Naive thymus-derived CD4-positive, alpha-beta T cell (primary cell): ENCODE measurements at regions not wholly inside any gene's neighbourhood (a gene's known extent, or its start where the extent isn't known, plus 50 kb on each side); places are given as distances from the start of the nearest gene placed in this dataset.
"Not testable (repeated sequence)": the region's sequence is repeated elsewhere in the genome, so short reads cannot be mapped to it uniquely, and the experiment has no call there.

Source experiments
- ATAC-seq: fragments of 150-1000 bp; cut with Tn5 transposase; 2 replicates; pipeline ENCODE4 v1.10.0; 2021; ENCODE audit warnings: mild to moderate bottlenecking, moderate library complexity
- CTCF ChIA-PET: fragments of 350-600 bp; sonication (Branson Sonifier 250); formaldehyde crosslinking; loops from one replicate; lab custom pipeline; 2021; ENCODE audit warnings: antibody characterized with exemption; lab: Charles Lee
- POLR2A ChIA-PET: fragments of 350-600 bp; sonication (Branson Sonifier 250); formaldehyde crosslinking; loops from one replicate; lab custom pipeline; 2021; ENCODE audit warnings: antibody characterized with exemption, inconsistent platforms; lab: Charles Lee
- DNase-seq, 9 donors: peaks; one replicate each; pipeline versions ENCODE4 v3.0.0 to v3.0.0-alpha.2; 2020 to 2022; ENCODE audit warnings: mixed read lengths in 1 of 9
- H3K27ac ChIP-seq: one replicate; pipeline ENCODE4 v1.7.0; 2013; ENCODE audit warnings: mild to moderate bottlenecking, low read depth, low read length, moderate library complexity
- H3K27me3 ChIP-seq, 2 donors: one replicate each; pipeline ENCODE4 v1.7.0; 2013; ENCODE audit warnings: low read length in 2 of 2, mild to moderate bottlenecking in 2 of 2, moderate library complexity in 2 of 2; ENCODE audit not compliant: control insufficient read depth in 2 of 2, insufficient read depth in 2 of 2
- H3K36me3 ChIP-seq, 3 experiments: 1 replicate in 2 of 3; 2 replicates in 1 of 3; pipeline ENCODE4 v1.7.0; 2013; ENCODE audit warnings: low read length in 3 of 3, mild to moderate bottlenecking in 3 of 3, moderate library complexity in 1 of 3; ENCODE audit not compliant: insufficient read depth in 3 of 3, control insufficient read depth in 2 of 3
- H3K4me1 ChIP-seq, 2 donors: one replicate each; pipeline ENCODE4 v1.7.0; 2013; ENCODE audit warnings: low read length in 2 of 2, mild to moderate bottlenecking in 2 of 2, moderate library complexity in 1 of 2; ENCODE audit not compliant: control insufficient read depth in 2 of 2, insufficient read depth in 2 of 2
- H3K4me3 ChIP-seq: 2 replicates; pipeline ENCODE4 v1.7.0; 2013; ENCODE audit warnings: mild to moderate bottlenecking, low read length
- H3K9me3 ChIP-seq, 3 experiments: 1 replicate in 2 of 3; 2 replicates in 1 of 3; pipeline ENCODE4 v1.7.0; 2013; ENCODE audit warnings: low read length in 3 of 3; ENCODE audit not compliant: control insufficient read depth in 2 of 3
- H3K27ac Mint-ChIP-seq, 9 donors: one replicate each; pipeline ENCODE4 v1.8.0; 2020 to 2022; ENCODE audit warnings: mixed read lengths in 9 of 9, mild to moderate bottlenecking in 8 of 9, moderate library complexity in 5 of 9, inconsistent platforms in 2 of 9
- H3K27me3 Mint-ChIP-seq, 5 donors: one replicate each; pipeline ENCODE4 v1.8.0; 2021 to 2022; ENCODE audit warnings: mixed read lengths in 5 of 5, mild to moderate bottlenecking in 1 of 5
- H3K36me3 Mint-ChIP-seq, 5 donors: one replicate each; pipeline ENCODE4 v1.8.0; 2020 to 2022; ENCODE audit warnings: mixed read lengths in 5 of 5, mild to moderate bottlenecking in 3 of 5, inconsistent platforms in 1 of 5
- H3K4me1 Mint-ChIP-seq, 7 donors: one replicate each; pipeline ENCODE4 v1.8.0; 2020 to 2022; ENCODE audit warnings: mixed read lengths in 7 of 7, mild to moderate bottlenecking in 3 of 7, inconsistent platforms in 1 of 7
- H3K4me3 Mint-ChIP-seq, 10 donors: one replicate each; pipeline ENCODE4 v1.8.0; 2020 to 2022; ENCODE audit warnings: mild to moderate bottlenecking in 10 of 10, mixed read lengths in 10 of 10, moderate library complexity in 6 of 10, inconsistent platforms in 2 of 10
- H3K9me3 Mint-ChIP-seq, 11 donors: one replicate each; pipeline ENCODE4 v1.8.0; 2020 to 2022; ENCODE audit warnings: mixed read lengths in 11 of 11, mild to moderate bottlenecking in 4 of 11, inconsistent platforms in 1 of 11, moderate library complexity in 1 of 11
- intact Hi-C, 2 donors: fragments of 100-400 bp; cut with micrococcal nuclease; formaldehyde crosslinking; loops; one replicate each; pipeline ENCODE4 v1.15.1; 2023

DNA sequence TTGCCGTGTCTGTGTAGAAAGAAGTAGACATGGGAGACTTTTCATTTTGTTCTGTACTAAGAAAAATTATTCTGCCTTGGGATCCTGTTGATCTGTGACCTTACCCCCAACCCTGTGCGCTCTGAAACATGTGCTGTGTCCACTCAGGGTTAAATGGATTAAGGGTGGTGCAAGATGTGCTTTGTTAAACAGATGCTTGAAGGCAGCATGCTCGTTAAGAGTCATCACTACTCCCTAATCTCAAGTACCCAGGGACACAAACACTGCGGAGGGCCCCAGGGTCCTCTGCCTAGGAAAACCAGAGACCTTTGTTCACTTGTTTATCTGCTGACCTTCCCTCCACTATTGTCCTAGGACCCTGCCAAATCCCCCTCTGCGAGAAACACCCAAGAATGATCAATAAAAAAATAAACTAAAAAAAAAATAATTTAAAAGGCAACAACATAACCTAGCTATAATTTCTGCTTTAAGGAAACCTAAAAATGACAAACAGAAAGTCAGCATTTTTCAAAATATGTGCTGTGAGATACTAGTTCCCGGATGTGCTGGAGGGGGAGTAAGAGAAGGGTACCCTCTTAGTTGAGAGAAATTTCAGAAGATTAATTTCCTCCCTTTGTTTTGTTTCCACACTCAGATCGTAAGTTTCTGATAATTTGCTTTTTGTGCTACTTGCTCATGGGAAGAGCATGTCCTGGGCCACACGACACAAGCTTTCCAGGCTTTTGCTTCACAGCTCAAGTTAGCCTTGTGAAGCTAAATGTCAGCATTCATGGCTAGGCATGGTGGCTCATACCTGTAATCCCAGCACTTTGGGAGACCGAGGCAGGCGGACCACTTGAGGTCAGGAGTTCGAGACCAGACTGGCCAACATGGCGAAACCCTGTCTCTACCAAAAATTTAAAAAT lies 64.7 kb upstream of the CAPRIN1 start:
- H3K27me3 ChIP-seq, H3K27me3 Mint-ChIP-seq, H3K4me3 ChIP-seq, H3K9me3 ChIP-seq, H3K36me3 Mint-ChIP-seq, H3K27ac ChIP-seq, ATAC-seq, H3K4me1 ChIP-seq, H3K36me3 ChIP-seq, H3K9me3 Mint-ChIP-seq, DNase-seq, H3K4me3 Mint-ChIP-seq, H3K27ac Mint-ChIP-seq: not testable (repeated sequence)
- intact Hi-C loops, result loop anchor here in 1 of 2 donors (5.0 kb wide), 1 partner anchor 180 kb away; no protein-coding TSS in a partner anchor
- peaks cover 0 to 11% (median 9%) of the 10 kb centered on the region in 7 donors for H3K4me1 Mint-ChIP-seq
- CTCF ChIA-PET, result interaction anchor here (0.7 to 1.8 kb wide), 5 partner anchors 10 to 1666 kb away, joined by 3 to 8 read pairs (median 4); no protein-coding TSS in a partner anchor
- POLR2A ChIA-PET, result interaction anchor here (0.9 kb wide), 1 partner anchor 14 kb away, joined by 3 read pairs; no protein-coding TSS in a partner anchor

DNA sequence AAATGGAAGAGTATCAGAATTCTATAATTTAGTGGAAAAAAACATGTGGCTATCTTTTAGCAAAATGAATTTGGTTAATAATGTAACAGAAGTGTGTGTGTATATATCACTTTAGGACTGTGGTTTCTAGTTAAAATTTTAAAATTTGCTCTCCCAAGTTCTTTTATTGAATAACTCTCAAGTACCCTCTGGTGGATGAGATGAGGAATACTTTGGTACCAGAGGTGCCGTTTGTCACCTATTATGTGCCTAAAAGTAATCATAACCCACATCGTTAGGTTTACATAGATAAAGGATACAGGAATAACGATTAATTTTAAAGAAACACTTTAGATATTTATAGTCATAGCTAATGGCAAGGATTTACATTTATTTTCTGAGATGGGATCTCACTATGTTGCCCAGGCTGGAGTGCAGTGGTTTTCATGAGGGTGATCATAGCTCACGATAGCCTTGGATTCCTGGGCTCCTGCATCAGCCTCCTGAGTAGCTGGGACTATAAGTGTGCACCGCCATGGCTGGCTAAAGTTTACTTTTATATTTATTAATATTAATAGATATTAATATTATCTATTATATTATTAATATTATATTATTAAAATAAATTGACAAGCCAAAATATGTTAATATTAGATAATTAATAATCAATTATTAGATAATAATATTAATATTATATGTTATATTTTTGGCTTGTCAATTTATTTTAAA lies 66.7 kb upstream of the CAPRIN1 start:
- no peaks in the 10 kb centered on the region for H3K36me3 ChIP-seq
- ATAC-seq, result no peak
- Mint-ChIP-seq H3K27me3 (peaks cover 0 to 12% (median 7%) of the 10 kb centered on the region in 5 donors), H3K9me3 (peaks cover 0 to 2% (median 0%) of the 10 kb centered on the region in 11 donors), H3K27ac (no peak overlapping the region), H3K4me3 (no peak overlapping the region), H3K36me3 (no peaks in the 10 kb centered on the region), H3K4me1 (no peaks in the 10 kb centered on the region)
- no peak for DNase-seq
- POLR2A ChIA-PET, result no interaction called here
- H3K27me3 ChIP-seq, result no peaks in the 10 kb centered on the region
- H3K9me3 ChIP-seq, result no peaks in the 10 kb centered on the region
- no peak overlapping the region for H3K4me3 ChIP-seq
- CTCF ChIA-PET, result no interaction called here
- intact Hi-C loops, result loop anchor here in 1 of 2 donors (5.0 kb wide), 1 partner anchor 178 kb away; no protein-coding TSS in a partner anchor
- no peak overlapping the region for H3K27ac ChIP-seq
- no peaks in the 10 kb centered on the region for H3K4me1 ChIP-seq

- H3K27ac ChIP-seq, result no peak overlapping the region
- peaks cover 0 to 2% (median 0%) of the 10 kb centered on the region in 11 donors for H3K9me3 Mint-ChIP-seq
- H3K27ac Mint-ChIP-seq, result no peak overlapping the region
- ChIA-PET POLR2A (no interaction called here), CTCF (no interaction called here)
- H3K36me3 Mint-ChIP-seq, result no peaks in the 10 kb centered on the region
- no peaks in the 10 kb centered on the region for H3K27me3 ChIP-seq
- no peaks in the 10 kb centered on the region for H3K4me1 ChIP-seq
- no peak for ATAC-seq
- H3K27me3 Mint-ChIP-seq, result peaks cover 5 to 15% (median 10%) of the 10 kb centered on the region in 5 donors
- DNase-seq, result no peak
- no peaks in the 10 kb centered on the region for H3K36me3 ChIP-seq
- no peak overlapping the region for H3K4me3 Mint-ChIP-seq
- intact Hi-C loops, result no loop called here
- H3K4me3 ChIP-seq, result no peak overlapping the region
- no peaks in the 10 kb centered on the region for H3K9me3 ChIP-seq
- H3K4me1 Mint-ChIP-seq, result no peaks in the 10 kb centered on the region
Observed at GRCh38 chr11:33982661-33983060, 68.9 kb upstream of the CAPRIN1 start.

- POLR2A ChIA-PET, result no interaction called here
- H3K27ac ChIP-seq, result no peak overlapping the region
- ATAC-seq (no peak), DNase-seq (no peak)
- H3K36me3 ChIP-seq, result no peaks in the 10 kb centered on the region
- H3K27me3 ChIP-seq, result no peaks in the 10 kb centered on the region
- Mint-ChIP-seq H3K36me3 (no peaks in the 10 kb centered on the region), H3K27me3 (peaks cover 5 to 15% (median 10%) of the 10 kb centered on the region in 5 donors), H3K4me3 (no peak overlapping the region), H3K9me3 (peaks cover 0 to 2% (median 0%) of the 10 kb centered on the region in 11 donors), H3K27ac (peak overlapping the region in 1 of 9 donors; percentile 4), H3K4me1 (no peaks in the 10 kb centered on the region)
- H3K9me3 ChIP-seq, result no peaks in the 10 kb centered on the region
- no peak overlapping the region for H3K4me3 ChIP-seq
- H3K4me1 ChIP-seq, result no peaks in the 10 kb centered on the region
- CTCF ChIA-PET, result no interaction called here
- intact Hi-C loops, result no loop called here
Observed at GRCh38 chr11:33980897-33981296, 70.6 kb upstream of the CAPRIN1 start.

GRCh38 chr11:33978376-33978775 lies 73.2 kb upstream of the CAPRIN1 start:
- Mint-ChIP-seq H3K9me3 (no peaks in the 10 kb centered on the region), H3K27ac (no peak overlapping the region), H3K36me3 (no peaks in the 10 kb centered on the region), H3K4me1 (no peaks in the 10 kb centered on the region), H3K4me3 (no peak overlapping the region), H3K27me3 (peaks cover 6 to 19% (median 7%) of the 10 kb centered on the region in 5 donors)
- Histone ChIP-seq H3K9me3 (no peaks in the 10 kb centered on the region), H3K4me3 (no peak overlapping the region), H3K36me3 (no peaks in the 10 kb centered on the region), H3K27ac (no peak overlapping the region), H3K27me3 (no peaks in the 10 kb centered on the region), H3K4me1 (no peaks in the 10 kb centered on the region)
- ChIA-PET CTCF (interaction anchor here (0.5 to 1.6 kb wide), 2 partner anchors 12 to 13 kb away, joined by 3 to 4 read pairs; no protein-coding TSS in a partner anchor), POLR2A (no interaction called here)
- no peak for ATAC-seq
- DNase-seq, result no peak
- intact Hi-C loops, result no loop called here

GRCh38 chr11:33977676-33978075 lies 73.9 kb upstream of the CAPRIN1 start:
- CTCF ChIA-PET, result interaction anchor here (0.5 to 1.6 kb wide), 2 partner anchors 11 to 14 kb away, joined by 3 to 4 read pairs; no protein-coding TSS in a partner anchor
- no peaks in the 10 kb centered on the region for H3K27me3 ChIP-seq
- POLR2A ChIA-PET, result no interaction called here

More at GRCh38 chr11:33977676-33978075, 73.9 kb upstream of the CAPRIN1 start:
- H3K4me3 ChIP-seq, result no peak overlapping the region
- DNase-seq (no peak), ATAC-seq (no peak)
- no peak overlapping the region for H3K27ac ChIP-seq
- no peak overlapping the region for H3K4me3 Mint-ChIP-seq
- no peaks in the 10 kb centered on the region for H3K4me1 ChIP-seq
- intact Hi-C loops, result no loop called here
- H3K27me3 Mint-ChIP-seq, result peaks cover 6 to 19% (median 7%) of the 10 kb centered on the region in 5 donors
- H3K9me3 ChIP-seq, result no peaks in the 10 kb centered on the region
- H3K4me1 Mint-ChIP-seq, result no peaks in the 10 kb centered on the region
- no peaks in the 10 kb centered on the region for H3K9me3 Mint-ChIP-seq
- no peak overlapping the region for H3K27ac Mint-ChIP-seq
- H3K36me3 ChIP-seq, result no peaks in the 10 kb centered on the region
- no peaks in the 10 kb centered on the region for H3K36me3 Mint-ChIP-seq
